B cell (primary cell): ENCODE measurements at regions not wholly inside any gene's neighbourhood (a gene's known extent, or its start where the extent isn't known, plus 50 kb on each side); places are given as distances from the start of the nearest gene placed in this dataset.

Experiments
- ATAC-seq: fragments of 200-7000 bp; cut with Tn5 transposase; one replicate; pipeline ENCODE4 v1.10.0; 2021; ENCODE audit warnings: low read depth, mild to moderate bottlenecking, moderate number of reproducible peaks, moderate library complexity
- CTCF ChIA-PET: fragments of 350-600 bp; sonication (Branson Sonifier 250); formaldehyde crosslinking; loops from one replicate; lab custom pipeline; 2021; ENCODE audit warnings: antibody characterized with exemption, inconsistent platforms; lab: Charles Lee
- POLR2A ChIA-PET: fragments of 350-600 bp; sonication (Branson Sonifier 250); formaldehyde crosslinking; loops from one replicate; lab custom pipeline; 2021; ENCODE audit warnings: antibody characterized with exemption; lab: Charles Lee
- DNase-seq: peaks from one replicate; pipeline ENCODE4 v3.0.0; 2013
- H2AFZ ChIP-seq: 2 replicates; pipeline ENCODE4 v1.6.1; 2012; ENCODE audit warnings: mild to moderate bottlenecking, low read depth, low read length; ENCODE audit not compliant: insufficient read depth, poor library complexity, severe bottlenecking
- H3K27ac ChIP-seq, 2 donors: 1 replicate in 1 of 2; 2 replicates in 1 of 2; pipeline ENCODE4 v1.5.1; 2012 to 2013; ENCODE audit warnings: low read length in 2 of 2, mild to moderate bottlenecking in 2 of 2, moderate library complexity in 1 of 2
- H3K27me3 ChIP-seq, 4 experiments: fragments of 200-600 bp in 1 of 4; sonication (generic) in 1 of 4; replicated peaks in 1 of 4; 1 replicate in 2 of 4; 2 replicates in 2 of 4; pipeline versions ENCODE4 v1.6.1 to v1.7.0; 2013 to 2016; ENCODE audit warnings: low read length in 3 of 4, mild to moderate bottlenecking in 2 of 4, mixed read lengths in 1 of 4, moderate library complexity in 1 of 4; ENCODE audit not compliant: insufficient read depth in 4 of 4, control insufficient read depth in 3 of 4; ENCODE audit errors: control extremely low read depth in 1 of 4
- H3K36me3 ChIP-seq, 2 experiments: replicated peaks in 1 of 2; 1 replicate in 1 of 2; 2 replicates in 1 of 2; pipeline versions ENCODE4 v1.6.1 to v1.7.1; 2013; ENCODE audit warnings: low read length in 1 of 2; ENCODE audit not compliant: insufficient read depth in 2 of 2, control insufficient read depth in 1 of 2; ENCODE audit errors: control extremely low read depth in 1 of 2, extremely low read depth in 1 of 2
- H3K4me1 ChIP-seq, 2 donors: fragments of 200-600 bp in 1 of 2; sonication (generic) in 1 of 2; 1 replicate in 1 of 2; 2 replicates in 1 of 2; pipeline versions ENCODE4 v1.5.1 to v1.6.1; 2013 to 2017; ENCODE audit warnings: low read length in 2 of 2; ENCODE audit not compliant: control insufficient read depth in 2 of 2, insufficient read depth in 2 of 2
- H3K4me2 ChIP-seq: replicated peaks from 2 replicates; pipeline ENCODE3; 2012; ENCODE audit warnings: mild to moderate bottlenecking, low read depth, low read length; ENCODE audit not compliant: poor library complexity, severe bottlenecking
- H3K4me3 ChIP-seq, 5 experiments: fragments of 200-600 bp in 1 of 5; sonication (generic) in 1 of 5; 1 replicate in 3 of 5; 2 replicates in 2 of 5; pipeline versions ENCODE4 v1.5.1 to v1.7.0; 2011 to 2016; ENCODE audit warnings: low read length in 4 of 5, mild to moderate bottlenecking in 4 of 5, low read depth in 2 of 5, control low read depth in 1 of 5, moderate library complexity in 1 of 5; ENCODE audit not compliant: insufficient read depth in 1 of 5; ENCODE audit errors: control extremely low read depth in 1 of 5, extremely low read depth in 1 of 5
- H3K79me2 ChIP-seq: fragments of 200-600 bp; sonication (generic); one replicate; pipeline ENCODE4 v1.6.0; 2016; ENCODE audit warnings: low read length; ENCODE audit not compliant: control insufficient read depth, insufficient read depth
- H3K9ac ChIP-seq: fragments of 200-600 bp; sonication (generic); 2 replicates; pipeline ENCODE4 v1.6.1; 2017; ENCODE audit warnings: mild to moderate bottlenecking, low read length, moderate library complexity
- H3K9me3 ChIP-seq, 3 donors: one replicate each; pipeline versions ENCODE4 v1.6.1 to v1.7.1; 2013; ENCODE audit warnings: low read length in 2 of 3; ENCODE audit not compliant: control insufficient read depth in 2 of 3, insufficient read depth in 1 of 3; ENCODE audit errors: control extremely low read depth in 1 of 3
- H4K20me1 ChIP-seq: 2 replicates; pipeline ENCODE4 v1.6.0; 2012; ENCODE audit warnings: mild to moderate bottlenecking, low read length; ENCODE audit not compliant: insufficient read depth, control insufficient read depth, poor library complexity, severe bottlenecking
- H3K27ac Mint-ChIP-seq: one replicate; pipeline ENCODE4 v1.8.0; 2021; ENCODE audit warnings: mixed read lengths
- H3K27me3 Mint-ChIP-seq: one replicate; pipeline ENCODE4 v1.8.0; 2021; ENCODE audit warnings: mixed read lengths
- H3K4me1 Mint-ChIP-seq: one replicate; pipeline ENCODE4 v1.8.0; 2021; ENCODE audit warnings: mixed read lengths
- H3K4me3 Mint-ChIP-seq: one replicate; pipeline ENCODE4 v1.8.0; 2021; ENCODE audit warnings: mixed read lengths
- H3K9me3 Mint-ChIP-seq: one replicate; pipeline ENCODE4 v1.8.0; 2022; ENCODE audit warnings: mixed read lengths; ENCODE audit not compliant: insufficient read depth
- CTCF ChIP-seq: fragments of 200-600 bp; IDR thresholded peaks from one replicate; pipeline ENCODE4 v1.8.0; 2022; ENCODE audit warnings: antibody characterized with exemption, mild to moderate bottlenecking
- EZH2 ChIP-seq: IDR thresholded peaks from 2 replicates; pipeline ENCODE4 v1.6.1; 2012; ENCODE audit warnings: borderline replicate concordance, low read depth, mild to moderate bottlenecking, moderate library complexity, low read length; ENCODE audit not compliant: insufficient read depth, poor library complexity, severe bottlenecking
- WGBS: methylation state at CpG from one replicate; pipeline ENCODE4 v1.1.5; 2013; ENCODE audit warnings: missing lambda C conversion rate; ENCODE audit not compliant: insufficient coverage; 5-methylcytosine and 5-hydroxymethylcytosine counted together
- intact Hi-C: fragments of 100-400 bp; cut with micrococcal nuclease; formaldehyde crosslinking; loops from one replicate; pipeline ENCODE4 v1.10.0; 2022

DNA sequence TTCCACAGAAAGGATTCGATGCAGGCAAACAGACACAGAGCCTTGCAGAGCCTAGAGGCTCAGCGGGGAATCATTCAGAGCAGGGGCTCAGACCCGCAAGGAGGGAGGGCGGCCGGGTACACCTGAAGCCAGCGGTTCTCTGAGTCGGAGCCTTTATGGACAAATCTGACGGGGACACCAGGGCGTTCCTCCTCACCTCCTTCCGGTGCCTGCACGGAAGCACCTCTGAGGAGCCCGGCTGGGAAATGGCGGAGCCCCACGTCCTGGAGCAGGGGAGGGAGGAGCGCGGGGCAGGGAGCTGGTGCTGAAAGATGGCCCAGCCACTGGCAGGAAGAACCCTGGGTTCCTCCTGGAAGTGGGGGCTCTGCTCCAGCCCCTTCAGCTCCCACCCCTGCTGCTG, 193.5 kb upstream of the ALKAL2 start:
- H3K27me3 Mint-ChIP-seq = no peaks in the 10 kb centered on the region
- H3K79me2 ChIP-seq = no peaks in the 10 kb centered on the region
- no peaks in the 10 kb centered on the region for H3K27me3 ChIP-seq
- no peak overlapping the region for H3K9ac ChIP-seq
- H3K9me3 ChIP-seq = no peaks in the 10 kb centered on the region
- no peaks in the 10 kb centered on the region for H3K4me1 ChIP-seq
- no peaks in the 10 kb centered on the region for H3K36me3 ChIP-seq
- H3K27ac Mint-ChIP-seq = no peak overlapping the region
- DNase-seq (no peak), ATAC-seq (no peak)
- 92% methylated on average over 15 of the region's 16 CpGs for WGBS
- POLR2A ChIA-PET = no interaction called here
- no peak overlapping the region for H3K4me3 ChIP-seq
- H3K27ac ChIP-seq = no peak overlapping the region
- CTCF ChIA-PET = no interaction called here
- H3K9me3 Mint-ChIP-seq = no peaks in the 10 kb centered on the region
- H4K20me1 ChIP-seq = no peaks in the 10 kb centered on the region
- intact Hi-C loops = no loop called here
- TF ChIP-seq EZH2 = no peak
- no peak for TF ChIP-seq CTCF
- H2AFZ ChIP-seq = no peak overlapping the region
- H3K4me2 ChIP-seq = no peak overlapping the region
- no peaks in the 10 kb centered on the region for H3K4me1 Mint-ChIP-seq
- H3K4me3 Mint-ChIP-seq = no peak overlapping the region

GRCh38 chr2:479490-480176, 191.7 kb upstream of the ALKAL2 start:
- Histone ChIP-seq H3K27me3 (no peaks in the 10 kb centered on the region), H3K9me3 (peaks cover 0 to 4% (median 4%) of the 10 kb centered on the region in 3 donors), H3K9ac (no peak overlapping the region), H3K79me2 (no peaks in the 10 kb centered on the region), H4K20me1 (no peaks in the 10 kb centered on the region), H3K27ac (no peak overlapping the region), H3K4me1 (no peaks in the 10 kb centered on the region), H3K36me3 (no peaks in the 10 kb centered on the region), H3K4me2 (no peak overlapping the region), H2AFZ (no peak overlapping the region), H3K4me3 (no peak overlapping the region)
- no peak for TF ChIP-seq CTCF
- TF ChIP-seq EZH2 = no peak
- no peak overlapping the region for H3K4me3 Mint-ChIP-seq
- no peaks in the 10 kb centered on the region for H3K4me1 Mint-ChIP-seq
- CTCF ChIA-PET = no interaction called here
- intact Hi-C loops = no loop called here
- POLR2A ChIA-PET = no interaction called here
- DNase-seq (no peak), ATAC-seq (no peak)
- H3K9me3 Mint-ChIP-seq = no peaks in the 10 kb centered on the region
- H3K27me3 Mint-ChIP-seq = peaks cover 4% of the 10 kb centered on the region
- WGBS = 80% methylated on average over 8 of the region's 13 CpGs
- no peak overlapping the region for H3K27ac Mint-ChIP-seq
